GM12878 (cell line): ENCODE measurements at regions not wholly inside any gene's neighbourhood (a gene's known extent, or its start where the extent isn't known, plus 50 kb on each side); places are given as distances from the start of the nearest gene placed in this dataset.

Experiments
- EP300 ChIP-seq, 2 experiments: fragments of 150-350 bp in 1 of 2; IDR thresholded peaks; 2 replicates each; pipeline ENCODE4 v1.6.1; 2011 to 2012; ENCODE audit warnings: low read depth in 2 of 2, low read length in 2 of 2, borderline replicate concordance in 1 of 2, improper control_type of control experiment in 1 of 2, inconsistent platforms in 1 of 2; ENCODE audit not compliant: control insufficient read depth in 1 of 2
- EZH2 ChIP-seq: IDR thresholded peaks from 2 replicates; pipeline ENCODE4 v1.6.1; 2012; ENCODE audit warnings: low read depth, mild to moderate bottlenecking, control low read depth, inconsistent platforms, low read length, borderline replicate concordance; ENCODE audit not compliant: control insufficient read depth
- SMARCA5 ChIP-seq: fragments of 450-650 bp; IDR thresholded peaks from 2 replicates; pipeline ENCODE4 v1.6.1; 2017; ENCODE audit warnings: mild to moderate bottlenecking
- YY1 ChIP-seq: IDR thresholded peaks from 2 replicates; pipeline ENCODE4 v1.6.1; 2011; ENCODE audit warnings: low read depth, mild to moderate bottlenecking, low read length

DNA sequence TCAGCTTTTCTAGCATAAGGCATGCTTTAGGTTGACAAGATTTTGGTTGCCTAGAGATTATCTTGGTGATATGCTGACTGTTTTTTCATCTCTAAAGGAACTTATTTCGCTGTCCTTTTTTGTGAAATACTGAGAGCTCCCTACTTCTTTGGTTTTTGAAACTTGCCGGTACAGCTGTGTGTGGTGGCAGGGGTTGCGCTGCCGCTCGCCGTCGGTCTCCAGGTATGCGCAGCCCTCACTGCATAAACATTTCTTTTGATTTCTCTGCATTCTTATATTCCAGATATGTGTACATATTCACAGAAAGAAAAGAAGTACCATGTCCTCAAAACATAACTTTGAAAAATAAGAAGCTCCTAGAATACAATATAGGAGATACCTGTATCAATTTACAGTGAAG is 106.4 kb upstream of the SYNDIG1 start:
- TF ChIP-seq SMARCA5 (no peak), EZH2 (no peak), YY1 (no peak), EP300 (IDR thresholded peaks at IDR 0.05; ENCODE audit: borderline replicate concordance in 1 of 2, control insufficient read depth in 1 of 2, low read depth in 2 of 2, low read length in 2 of 2) (no peak)
